ENCODE measurements at regions not wholly inside any gene's neighbourhood (a gene's known extent, or its start where the extent isn't known, plus 50 kb on each side); places are given as distances from the start of the nearest gene placed in this dataset.

GRCh38 chr4:114476310-114476709 lies 122.3 kb upstream of the UGT8 start:
- TF ChIP-seq YY1 (IDR thresholded peaks at IDR 0.05; ENCODE audit: insufficient read depth, insufficient read length) (no peak), SUZ12 (IDR thresholded peaks at IDR 0.05; ENCODE audit: extremely low read depth, insufficient read depth, insufficient read length) (no peak)
